BJ (cell line): ENCODE measurements at regions not wholly inside any gene's neighbourhood (a gene's known extent, or its start where the extent isn't known, plus 50 kb on each side); places are given as distances from the start of the nearest gene placed in this dataset.
"Not testable (repeated sequence)": the region's sequence is repeated elsewhere in the genome, so short reads cannot be mapped to it uniquely, and the experiment has no call there.

Experiments used
- CTCF ChIA-PET: fragments of 350-600 bp; formaldehyde crosslinking; extraction: SDS; loops from one replicate; lab custom pipeline; 2021; ENCODE audit warnings: antibody characterized with exemption, inconsistent platforms; lab: Yijun Ruan, JAX
- POLR2A ChIA-PET: fragments of 300-600 bp; sonication (Branson Sonifier 250); formaldehyde crosslinking; extraction: SDS; loops from one replicate; lab custom pipeline; 2021; ENCODE audit warnings: antibody characterized with exemption; lab: Charles Lee
- DNase-seq: peaks from one replicate; pipeline ENCODE4 v3.0.0-alpha.2; 2011; ENCODE audit warnings: low read depth
- H3K27me3 ChIP-seq: 2 replicates; pipeline ENCODE4 v1.6.0; 2011; ENCODE audit warnings: low read length; ENCODE audit not compliant: control insufficient read depth, insufficient read depth
- H3K36me3 ChIP-seq: 2 replicates; pipeline ENCODE4 v1.5.1; 2011; ENCODE audit warnings: low read length; ENCODE audit not compliant: control insufficient read depth, insufficient read depth
- H3K4me3 ChIP-seq: 2 replicates; pipeline ENCODE4 v1.5.1; 2011; ENCODE audit warnings: low read depth, mild to moderate bottlenecking, control low read depth, low read length
- CTCF ChIP-seq: IDR thresholded peaks from 2 replicates; pipeline ENCODE4 v1.5.1; 2011; ENCODE audit warnings: low read depth, mild to moderate bottlenecking, control low read depth, inconsistent platforms, low read length, moderate library complexity; ENCODE audit not compliant: insufficient read depth

GRCh38 chr12:18887368-18887767 lies 149.4 kb downstream of the CAPZA3 start:
- ChIA-PET POLR2A (no interaction called here), CTCF (interaction anchor here (1.0 to 1.1 kb wide), 2 partner anchors 17 to 29 kb away, joined by 3 read pairs; no protein-coding TSS in a partner anchor)
- Histone ChIP-seq H3K36me3 (no peaks in the 10 kb centered on the region), H3K27me3 (no peaks in the 10 kb centered on the region), H3K4me3 (no peak overlapping the region)
- DNase-seq = no peak
- no peak for TF ChIP-seq CTCF

GRCh38 chr12:18888047-18888446 lies 150.1 kb downstream of the CAPZA3 start:
- Histone ChIP-seq H3K27me3 (no peaks in the 10 kb centered on the region), H3K36me3 (no peaks in the 10 kb centered on the region), H3K4me3 (no peak overlapping the region)
- TF ChIP-seq CTCF = no peak
- POLR2A ChIA-PET = no interaction called here
- CTCF ChIA-PET = interaction anchor here (1.0 to 1.1 kb wide), 2 partner anchors 17 to 29 kb away, joined by 3 read pairs; no protein-coding TSS in a partner anchor
- no peak for DNase-seq

GRCh38 chr12:18890621-18891020 lies 152.7 kb downstream of the CAPZA3 start:
- POLR2A ChIA-PET, H3K36me3 ChIP-seq, DNase-seq, H3K4me3 ChIP-seq, CTCF ChIA-PET, H3K27me3 ChIP-seq: not testable (repeated sequence)

- no peak for DNase-seq
- TF ChIP-seq CTCF = no peak
- H3K27me3 ChIP-seq = no peaks in the 10 kb centered on the region
- no peaks in the 10 kb centered on the region for H3K36me3 ChIP-seq
- ChIA-PET POLR2A (no interaction called here), CTCF (no interaction called here)
- no peak overlapping the region for H3K4me3 ChIP-seq
Measured at GRCh38 chr12:18895540-18895939, 157.6 kb downstream of the CAPZA3 start.

- no peaks in the 10 kb centered on the region for H3K36me3 ChIP-seq
- CTCF ChIA-PET = no interaction called here
- no peak for TF ChIP-seq CTCF
- H3K27me3 ChIP-seq = no peaks in the 10 kb centered on the region
- POLR2A ChIA-PET = no interaction called here
- H3K4me3 ChIP-seq = no peak overlapping the region
- DNase-seq = no peak
Measured at GRCh38 chr12:18895946-18896345, 158.0 kb downstream of the CAPZA3 start.

- Histone ChIP-seq H3K27me3 (no peaks in the 10 kb centered on the region), H3K4me3 (no peak overlapping the region), H3K36me3 (no peaks in the 10 kb centered on the region)
- ChIA-PET CTCF (interaction anchor here (0.6 kb wide), 1 partner anchor 100 kb away, joined by 3 read pairs; no protein-coding TSS in a partner anchor), POLR2A (no interaction called here)
- no peak for TF ChIP-seq CTCF
- no peak for DNase-seq
Measured at GRCh38 chr12:18897823-18898222, 159.9 kb downstream of the CAPZA3 start.
